SK-N-SH (cell line): ENCODE measurements at regions not wholly inside any gene's neighbourhood (a gene's known extent, or its start where the extent isn't known, plus 50 kb on each side); places are given as distances from the start of the nearest gene placed in this dataset.

ENCODE experiments used
- CTCF ChIA-PET: fragments of 300-600, 350-600 bp; formaldehyde crosslinking; extraction: SDS; loops from one replicate; lab custom pipeline; 2021; lab: Yijun Ruan, JAX
- POLR2A ChIA-PET: fragments of 350-600 bp; sonication (Branson Sonifier 250); formaldehyde crosslinking; extraction: SDS; loops from one replicate; lab custom pipeline; 2020; ENCODE audit warnings: antibody characterized with exemption, inconsistent platforms; lab: Yijun Ruan, JAX
- DNase-seq: peaks from one replicate; pipeline ENCODE4 v3.0.0; 2012
- H2AFZ ChIP-seq: fragments of 200-600 bp; sonication (generic); 2 replicates; pipeline ENCODE4 v1.8.1; 2016; ENCODE audit warnings: antibody characterized with exemption, mild to moderate bottlenecking, low read depth
- H3F3A ChIP-seq: fragments of 200-600 bp; sonication (generic); replicated peaks from 2 replicates; pipeline ENCODE3; 2016; ENCODE audit warnings: antibody characterized with exemption, mild to moderate bottlenecking; ENCODE audit not compliant: insufficient read depth
- H3K27ac ChIP-seq, 2 experiments: fragments of 200-500 bp in 1 of 2; fragments of 200-600 bp in 1 of 2; sonication (Bioruptor generic) in 1 of 2; sonication (generic), shearing (Covaris generic) in 1 of 2; 2 replicates each; pipeline versions ENCODE4 v1.5.1 to v1.6.1; 2014 to 2016; ENCODE audit warnings: low read depth in 2 of 2, inconsistent platforms in 1 of 2, low read length in 1 of 2, mild to moderate bottlenecking in 1 of 2, mixed read lengths in 1 of 2
- H3K27me3 ChIP-seq: fragments of 200-600 bp; sonication (generic), shearing (Covaris generic); 2 replicates; pipeline ENCODE4 v1.6.1; 2016; ENCODE audit warnings: mixed run types; ENCODE audit not compliant: insufficient read depth
- H3K36me3 ChIP-seq, 2 experiments: fragments of 200-500 bp in 1 of 2; fragments of 200-600 bp in 1 of 2; sonication (Bioruptor generic) in 1 of 2; sonication (generic) in 1 of 2; replicated peaks in 1 of 2; 2 replicates each; pipeline versions ENCODE3 to v1.5.1; 2014 to 2016; ENCODE audit warnings: low read length in 1 of 2, mild to moderate bottlenecking in 1 of 2; ENCODE audit not compliant: insufficient read depth in 2 of 2, control insufficient read depth in 1 of 2
- H3K4me1 ChIP-seq, 2 experiments: fragments of 200-500 bp in 1 of 2; fragments of 200-600 bp in 1 of 2; sonication (Bioruptor generic) in 1 of 2; sonication (generic), shearing (Covaris generic) in 1 of 2; 2 replicates each; pipeline versions ENCODE4 v1.5.1 to v1.6.1; 2014 to 2016; ENCODE audit warnings: low read depth in 1 of 2, low read length in 1 of 2, mixed run types in 1 of 2; ENCODE audit not compliant: insufficient read depth in 2 of 2, control insufficient read depth in 1 of 2
- H3K4me2 ChIP-seq: fragments of 200-600 bp; sonication (generic), shearing (Covaris generic); 2 replicates; pipeline ENCODE4 v1.6.1; 2017; ENCODE audit warnings: mixed run types
- H3K4me3 ChIP-seq, 2 experiments: fragments of 200-500 bp in 1 of 2; fragments of 200-600 bp in 1 of 2; sonication (Bioruptor generic) in 1 of 2; sonication (generic), shearing (Covaris generic) in 1 of 2; 2 replicates each; pipeline versions ENCODE4 v1.5.1 to v1.8.1; 2014 to 2016; ENCODE audit warnings: low read depth in 2 of 2, inconsistent platforms in 1 of 2, low read length in 1 of 2, mild to moderate bottlenecking in 1 of 2, mixed read lengths in 1 of 2, moderate library complexity in 1 of 2
- H3K79me2 ChIP-seq: fragments of 200-600 bp; sonication (generic); 2 replicates; pipeline ENCODE4 v1.8.1; 2017; ENCODE audit warnings: mild to moderate bottlenecking; ENCODE audit not compliant: insufficient read depth
- H3K9ac ChIP-seq: fragments of 200-600 bp; sonication (generic); 2 replicates; pipeline ENCODE4 v1.6.1; 2017; ENCODE audit warnings: mixed run types
- H3K9me2 ChIP-seq: fragments of 200-600 bp; sonication (generic); 2 replicates; pipeline ENCODE4 v1.6.1; 2017; ENCODE audit warnings: mixed run types
- H3K9me3 ChIP-seq: fragments of 200-600 bp; sonication (generic); 2 replicates; pipeline ENCODE4 v1.6.1; 2017; ENCODE audit warnings: mixed run types, mild to moderate bottlenecking, moderate library complexity
- H4K20me1 ChIP-seq: fragments of 200-600 bp; sonication (generic); 2 replicates; pipeline ENCODE4 v1.6.1; 2017; ENCODE audit warnings: mild to moderate bottlenecking, mixed run types; ENCODE audit not compliant: insufficient read depth
- EP300 ChIP-seq, 2 experiments: IDR thresholded peaks; 2 replicates each; pipeline versions ENCODE4 v1.4.0 to v1.6.1; 2012; ENCODE audit warnings: borderline replicate concordance in 1 of 2, low read depth in 1 of 2, low read length in 1 of 2
- EZH2phosphoT487 ChIP-seq: fragments of 200-600 bp; sonication (generic); IDR thresholded peaks from 2 replicates; pipeline ENCODE4 v1.6.1; 2017; ENCODE audit warnings: low read depth, mixed run types, mild to moderate bottlenecking, antibody characterized with exemption, moderate library complexity, borderline replicate concordance
- GABPA ChIP-seq: IDR thresholded peaks from 2 replicates; pipeline ENCODE4 v1.4.0; 2012; ENCODE audit warnings: low read depth, mild to moderate bottlenecking
- NFIC ChIP-seq: IDR thresholded peaks from 2 replicates; pipeline ENCODE4 v1.4.0; 2012; ENCODE audit warnings: borderline replicate concordance
- TAF1 ChIP-seq: IDR thresholded peaks from 2 replicates; pipeline ENCODE4 v1.6.1; 2012; ENCODE audit warnings: low read depth, mild to moderate bottlenecking, low read length, moderate library complexity, borderline replicate concordance
- TCF12 ChIP-seq: IDR thresholded peaks from 2 replicates; pipeline ENCODE4 v1.4.0; 2012
- WGBS: methylation state at CpG from one replicate; pipeline ENCODE4 v1.1.6; 2017; ENCODE audit warnings: low lambda C conversion rate; 5-methylcytosine and 5-hydroxymethylcytosine counted together
- TF ChIP-seq, protein P1 (sequence below): IDR thresholded peaks from 2 replicates; pipeline ENCODE4 v1.6.1; 2012; ENCODE audit warnings: mild to moderate bottlenecking, low read depth, low read length, moderate library complexity
- TF ChIP-seq, protein P2 (sequence below): IDR thresholded peaks from 2 replicates; pipeline ENCODE4 v1.4.0; 2012; ENCODE audit warnings: low read depth, borderline replicate concordance
- TF ChIP-seq, protein P3 (sequence below): IDR thresholded peaks from 2 replicates; pipeline ENCODE4 v1.4.0; 2012; ENCODE audit warnings: low read depth
- TF ChIP-seq, protein P4 (sequence below): IDR thresholded peaks from 2 replicates; pipeline ENCODE4; 2012
- TF ChIP-seq, protein P5 (sequence below): fragments of 150-350 bp; IDR thresholded peaks from 2 replicates; pipeline ENCODE4 v1.6.1; 2017; ENCODE audit warnings: antibody characterized with exemption, low read length, low read depth, borderline replicate concordance

DNA sequence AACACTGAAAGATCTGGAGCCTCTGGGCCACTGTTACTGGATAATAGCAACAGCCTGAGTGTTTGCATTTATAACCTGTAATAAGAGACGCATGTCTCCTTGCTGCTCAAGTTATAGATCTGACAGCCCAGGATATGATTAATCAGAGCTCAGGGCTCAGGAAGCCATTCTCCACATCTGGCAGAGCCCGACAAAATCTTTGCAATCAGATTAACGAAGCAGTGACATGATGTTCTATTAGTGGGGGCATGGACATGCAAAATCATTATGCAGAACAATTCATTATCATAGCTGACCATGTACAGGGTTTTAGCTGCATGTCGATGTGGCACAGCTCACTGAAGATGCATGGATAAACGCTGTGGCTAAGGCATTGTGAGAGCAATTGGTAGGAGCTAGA is 730.3 kb downstream of the ZNF385D start (continued):
- TF ChIP-seq, protein P1, sequence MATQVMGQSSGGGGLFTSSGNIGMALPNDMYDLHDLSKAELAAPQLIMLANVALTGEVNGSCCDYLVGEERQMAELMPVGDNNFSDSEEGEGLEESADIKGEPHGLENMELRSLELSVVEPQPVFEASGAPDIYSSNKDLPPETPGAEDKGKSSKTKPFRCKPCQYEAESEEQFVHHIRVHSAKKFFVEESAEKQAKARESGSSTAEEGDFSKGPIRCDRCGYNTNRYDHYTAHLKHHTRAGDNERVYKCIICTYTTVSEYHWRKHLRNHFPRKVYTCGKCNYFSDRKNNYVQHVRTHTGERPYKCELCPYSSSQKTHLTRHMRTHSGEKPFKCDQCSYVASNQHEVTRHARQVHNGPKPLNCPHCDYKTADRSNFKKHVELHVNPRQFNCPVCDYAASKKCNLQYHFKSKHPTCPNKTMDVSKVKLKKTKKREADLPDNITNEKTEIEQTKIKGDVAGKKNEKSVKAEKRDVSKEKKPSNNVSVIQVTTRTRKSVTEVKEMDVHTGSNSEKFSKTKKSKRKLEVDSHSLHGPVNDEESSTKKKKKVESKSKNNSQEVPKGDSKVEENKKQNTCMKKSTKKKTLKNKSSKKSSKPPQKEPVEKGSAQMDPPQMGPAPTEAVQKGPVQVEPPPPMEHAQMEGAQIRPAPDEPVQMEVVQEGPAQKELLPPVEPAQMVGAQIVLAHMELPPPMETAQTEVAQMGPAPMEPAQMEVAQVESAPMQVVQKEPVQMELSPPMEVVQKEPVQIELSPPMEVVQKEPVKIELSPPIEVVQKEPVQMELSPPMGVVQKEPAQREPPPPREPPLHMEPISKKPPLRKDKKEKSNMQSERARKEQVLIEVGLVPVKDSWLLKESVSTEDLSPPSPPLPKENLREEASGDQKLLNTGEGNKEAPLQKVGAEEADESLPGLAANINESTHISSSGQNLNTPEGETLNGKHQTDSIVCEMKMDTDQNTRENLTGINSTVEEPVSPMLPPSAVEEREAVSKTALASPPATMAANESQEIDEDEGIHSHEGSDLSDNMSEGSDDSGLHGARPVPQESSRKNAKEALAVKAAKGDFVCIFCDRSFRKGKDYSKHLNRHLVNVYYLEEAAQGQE = no peak
- TF ChIP-seq TCF12 = peak; percentile 61
- no peak for TF ChIP-seq EZH2phosphoT487
- TF ChIP-seq, protein P2, sequence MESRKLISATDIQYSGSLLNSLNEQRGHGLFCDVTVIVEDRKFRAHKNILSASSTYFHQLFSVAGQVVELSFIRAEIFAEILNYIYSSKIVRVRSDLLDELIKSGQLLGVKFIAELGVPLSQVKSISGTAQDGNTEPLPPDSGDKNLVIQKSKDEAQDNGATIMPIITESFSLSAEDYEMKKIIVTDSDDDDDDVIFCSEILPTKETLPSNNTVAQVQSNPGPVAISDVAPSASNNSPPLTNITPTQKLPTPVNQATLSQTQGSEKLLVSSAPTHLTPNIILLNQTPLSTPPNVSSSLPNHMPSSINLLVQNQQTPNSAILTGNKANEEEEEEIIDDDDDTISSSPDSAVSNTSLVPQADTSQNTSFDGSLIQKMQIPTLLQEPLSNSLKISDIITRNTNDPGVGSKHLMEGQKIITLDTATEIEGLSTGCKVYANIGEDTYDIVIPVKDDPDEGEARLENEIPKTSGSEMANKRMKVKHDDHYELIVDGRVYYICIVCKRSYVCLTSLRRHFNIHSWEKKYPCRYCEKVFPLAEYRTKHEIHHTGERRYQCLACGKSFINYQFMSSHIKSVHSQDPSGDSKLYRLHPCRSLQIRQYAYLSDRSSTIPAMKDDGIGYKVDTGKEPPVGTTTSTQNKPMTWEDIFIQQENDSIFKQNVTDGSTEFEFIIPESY = no peak
- TF ChIP-seq, protein P3, sequence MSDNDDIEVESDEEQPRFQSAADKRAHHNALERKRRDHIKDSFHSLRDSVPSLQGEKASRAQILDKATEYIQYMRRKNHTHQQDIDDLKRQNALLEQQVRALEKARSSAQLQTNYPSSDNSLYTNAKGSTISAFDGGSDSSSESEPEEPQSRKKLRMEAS = no peak
- TF ChIP-seq NFIC = no peak
- TF ChIP-seq, protein P4, sequence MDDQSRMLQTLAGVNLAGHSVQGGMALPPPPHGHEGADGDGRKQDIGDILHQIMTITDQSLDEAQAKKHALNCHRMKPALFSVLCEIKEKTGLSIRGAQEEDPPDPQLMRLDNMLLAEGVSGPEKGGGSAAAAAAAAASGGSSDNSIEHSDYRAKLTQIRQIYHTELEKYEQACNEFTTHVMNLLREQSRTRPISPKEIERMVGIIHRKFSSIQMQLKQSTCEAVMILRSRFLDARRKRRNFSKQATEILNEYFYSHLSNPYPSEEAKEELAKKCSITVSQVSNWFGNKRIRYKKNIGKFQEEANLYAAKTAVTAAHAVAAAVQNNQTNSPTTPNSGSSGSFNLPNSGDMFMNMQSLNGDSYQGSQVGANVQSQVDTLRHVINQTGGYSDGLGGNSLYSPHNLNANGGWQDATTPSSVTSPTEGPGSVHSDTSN = no peak
- no peak for TF ChIP-seq GABPA
- TF ChIP-seq, protein P5, sequence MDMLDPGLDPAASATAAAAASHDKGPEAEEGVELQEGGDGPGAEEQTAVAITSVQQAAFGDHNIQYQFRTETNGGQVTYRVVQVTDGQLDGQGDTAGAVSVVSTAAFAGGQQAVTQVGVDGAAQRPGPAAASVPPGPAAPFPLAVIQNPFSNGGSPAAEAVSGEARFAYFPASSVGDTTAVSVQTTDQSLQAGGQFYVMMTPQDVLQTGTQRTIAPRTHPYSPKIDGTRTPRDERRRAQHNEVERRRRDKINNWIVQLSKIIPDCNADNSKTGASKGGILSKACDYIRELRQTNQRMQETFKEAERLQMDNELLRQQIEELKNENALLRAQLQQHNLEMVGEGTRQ = no peak
- peak in 1 of 2 experiments; percentile 93; a peak in 2 of 4 replicates for TF ChIP-seq EP300 (IDR thresholded peaks at IDR 0.05; ENCODE audit: borderline replicate concordance in 1 of 2, low read depth in 1 of 2, low read length in 1 of 2)

DNA sequence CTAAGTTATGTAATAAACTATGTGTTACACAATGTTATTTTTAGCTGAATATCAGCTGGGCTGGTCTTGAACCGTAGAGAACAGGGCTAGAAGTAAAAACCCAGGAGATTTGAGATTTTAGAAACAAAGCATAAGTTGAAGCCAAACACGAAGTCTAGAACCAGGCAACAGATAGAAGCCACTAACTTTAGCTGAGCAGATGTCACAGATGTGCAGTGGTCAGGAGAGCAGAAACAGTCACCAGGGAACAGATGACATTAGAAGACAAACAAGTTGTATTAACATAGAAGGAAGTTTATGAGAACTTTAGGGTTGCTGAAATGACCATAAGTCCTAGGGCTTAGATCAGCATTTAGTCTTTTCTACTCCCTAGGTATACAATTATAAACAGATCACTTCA is 731.0 kb downstream of the ZNF385D start:
- no peaks in the 10 kb centered on the region for H4K20me1 ChIP-seq
- H3K4me2 ChIP-seq = no peak overlapping the region
- H3K27me3 ChIP-seq = no peaks in the 10 kb centered on the region
- TF ChIP-seq TAF1 = no peak
- no peak for TF ChIP-seq GABPA
- TF ChIP-seq, all 33 proteins: peak for 0
- Histone ChIP-seq H3K9ac (no peak overlapping the region), H3K9me3 (no peaks in the 10 kb centered on the region), H3K9me2 (no peaks in the 10 kb centered on the region), H3K27ac (peak overlapping the region in 1 of 2 experiments; percentile 34; a peak in 1 of 4 replicates), H3K4me3 (no peak overlapping the region), H3F3A (no peaks in the 10 kb centered on the region), H2AFZ (no peak overlapping the region), H3K36me3 (no peaks in the 10 kb centered on the region), H3K79me2 (no peaks in the 10 kb centered on the region), H3K4me1 (peaks cover 0 to 10% of the 10 kb centered on the region in 2 experiments; a peak in 2 of 4 replicates)
- WGBS = 40% methylated on average over 2 of the region's 2 CpGs
- POLR2A ChIA-PET = no interaction called here
- CTCF ChIA-PET = no interaction called here
- DNase-seq = peak; percentile 0
